Fibroblast of the conjunctiva (primary cell): ENCODE measurements at regions not wholly inside any gene's neighbourhood (a gene's known extent, or its start where the extent isn't known, plus 50 kb on each side); places are given as distances from the start of the nearest gene placed in this dataset.
"Not testable (repeated sequence)": the region's sequence is repeated elsewhere in the genome, so short reads cannot be mapped to it uniquely, and the experiment has no call there.

Experiments used
- DNase-seq: peaks from one replicate; pipeline ENCODE4 v3.0.0-alpha.2; 2010; ENCODE audit warnings: low read depth

DNA sequence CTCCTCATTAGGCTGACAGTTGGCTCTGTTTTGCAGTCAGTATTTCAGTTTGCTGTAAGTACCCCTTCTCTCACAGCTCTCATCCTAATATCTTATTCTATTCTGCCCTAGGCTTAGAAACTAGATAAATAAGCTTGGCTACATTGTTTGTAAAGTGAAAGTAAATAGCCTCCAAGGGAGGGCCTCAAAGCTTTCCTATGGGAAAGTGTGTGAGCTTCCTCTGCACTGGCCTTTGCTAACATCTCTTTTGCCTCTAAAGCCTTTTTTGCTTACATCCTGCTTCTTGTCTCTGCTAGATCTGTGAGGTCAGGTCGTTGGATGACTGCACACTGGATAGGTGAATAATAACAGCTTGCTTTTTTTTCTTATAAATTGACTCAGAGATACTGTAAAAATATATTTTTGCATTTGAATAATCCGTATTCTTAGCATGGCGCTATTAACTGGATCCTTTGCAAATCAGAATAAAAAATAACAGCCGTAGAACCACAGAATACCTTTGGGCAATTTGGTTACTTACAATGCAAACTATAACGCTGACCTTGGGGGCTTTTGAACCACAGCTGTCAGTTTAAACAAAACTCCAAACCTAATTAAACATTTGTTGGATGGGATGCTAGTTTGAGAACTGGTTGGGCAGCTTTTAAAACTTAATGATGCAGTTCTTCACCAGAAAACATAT, 55.1 kb downstream of the TTC6 start:
- DNase-seq: no peak

GRCh38 chr14:37652042-37652441, 56.6 kb downstream of the TTC6 start:
- DNase-seq: no peak

DNA sequence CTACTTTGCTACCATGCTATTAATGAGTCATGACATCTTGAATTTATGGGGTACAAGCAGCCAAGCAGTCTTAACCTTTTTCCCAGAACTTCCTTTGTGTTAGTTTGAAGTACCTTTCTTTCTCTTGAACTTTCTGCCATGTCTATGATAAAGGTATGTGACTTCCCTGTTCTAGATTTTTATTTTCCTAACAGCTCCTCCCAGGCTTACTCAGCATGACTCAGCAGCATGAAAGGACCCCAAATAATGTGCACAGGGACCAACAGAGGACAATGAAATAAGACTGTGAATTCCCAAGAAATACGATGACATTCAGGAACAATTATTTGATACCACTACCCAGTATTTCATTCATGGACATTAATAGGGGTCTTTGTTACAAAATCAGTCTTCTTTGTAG, 60.0 kb downstream of the TTC6 start:
- no peak for DNase-seq

- no peak for DNase-seq
Observed at GRCh38 chr14:37658156-37658555, 62.7 kb downstream of the TTC6 start.

GRCh38 chr14:37663498-37663897, 68.1 kb downstream of the TTC6 start:
- DNase-seq: no peak

DNA sequence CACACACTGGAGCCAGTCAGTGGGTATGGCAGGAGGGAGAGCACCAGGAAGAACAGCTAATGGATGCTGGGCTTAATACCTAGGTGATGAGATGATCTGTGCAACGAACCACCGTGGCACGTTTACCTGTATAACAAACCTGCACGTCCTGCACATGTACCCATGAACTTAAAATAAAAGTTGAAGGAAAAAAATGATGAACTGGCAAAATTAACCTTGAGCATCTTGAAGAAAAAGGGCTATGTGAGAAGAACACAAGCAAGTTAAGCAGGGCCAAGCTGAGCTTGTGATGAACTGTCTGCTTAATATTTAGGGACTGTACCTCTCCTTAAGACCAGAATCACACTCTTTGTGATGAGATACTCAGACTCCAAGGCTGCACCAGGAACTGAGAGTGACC, 70.0 kb downstream of the TTC6 start:
- DNase-seq: no peak

DNA sequence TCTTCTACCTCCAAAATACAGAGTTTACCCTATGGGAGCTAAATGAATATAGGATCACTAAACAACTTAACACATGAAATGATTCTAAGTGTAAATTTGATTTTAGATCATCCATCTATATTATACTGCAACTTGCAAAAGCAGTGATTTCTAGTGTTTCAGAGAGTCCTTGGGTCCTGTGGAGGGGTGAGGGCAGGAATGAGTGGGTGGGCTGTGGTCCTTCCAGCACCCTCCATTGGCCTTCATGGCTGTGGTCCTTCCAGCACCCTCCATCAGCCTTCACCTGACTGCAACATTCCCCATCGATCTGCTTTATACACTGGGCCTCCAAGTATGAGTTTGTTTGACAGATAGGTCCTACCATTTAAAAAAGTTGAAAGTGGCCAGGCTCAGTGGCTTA, 70.5 kb downstream of the TTC6 start:
- no peak for DNase-seq

- no peak for DNase-seq
Observed at GRCh38 chr14:37668646-37669045, 73.2 kb downstream of the TTC6 start.

DNA sequence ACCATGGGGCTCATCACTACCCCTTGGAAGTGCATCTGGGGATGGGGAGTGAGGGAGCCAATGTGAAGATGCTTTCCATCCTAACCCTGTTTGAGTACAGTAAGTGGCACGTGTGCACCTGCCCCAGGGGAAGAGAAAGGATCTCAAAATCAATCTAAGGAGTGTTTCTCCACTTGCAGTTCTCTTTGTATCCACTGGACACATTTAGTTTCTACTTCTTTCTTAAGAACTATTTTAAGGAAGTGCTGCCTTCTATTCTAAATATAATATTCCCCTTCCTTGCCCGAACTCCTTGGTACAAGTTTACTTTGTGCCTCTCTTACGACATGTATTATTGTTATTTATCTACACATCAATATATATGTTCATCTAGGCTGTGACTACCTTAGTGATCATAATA, 73.8 kb downstream of the TTC6 start:
- no peak for DNase-seq

GRCh38 chr14:37673439-37673838, 78.0 kb downstream of the TTC6 start:
- no peak for DNase-seq

- no peak for DNase-seq
Observed at GRCh38 chr14:37678916-37679315, 83.5 kb downstream of the TTC6 start.

- no peak for DNase-seq
Observed at GRCh38 chr14:37681486-37681885, 86.1 kb downstream of the TTC6 start.

GRCh38 chr14:37692680-37693079, 97.3 kb downstream of the TTC6 start:
- DNase-seq: not testable (repeated sequence)

DNA sequence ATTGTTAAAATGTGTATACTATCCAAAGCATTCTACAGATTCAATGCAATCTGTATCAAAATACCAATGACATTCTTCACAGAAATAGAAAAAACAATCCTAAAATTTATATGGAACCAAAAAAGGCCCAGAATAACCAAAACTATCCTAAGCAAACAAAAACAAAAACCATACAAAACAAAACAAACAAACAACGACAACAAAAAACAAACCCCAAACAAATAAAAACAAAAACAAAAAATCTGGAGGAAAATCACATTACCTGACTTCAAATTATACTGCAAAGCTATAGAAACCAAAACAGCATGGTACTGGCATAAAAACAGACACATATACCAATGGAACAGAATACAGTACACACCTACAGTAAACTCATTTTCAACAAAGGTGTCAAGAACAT, 98.0 kb downstream of the TTC6 start:
- DNase-seq: not testable (repeated sequence)

DNA sequence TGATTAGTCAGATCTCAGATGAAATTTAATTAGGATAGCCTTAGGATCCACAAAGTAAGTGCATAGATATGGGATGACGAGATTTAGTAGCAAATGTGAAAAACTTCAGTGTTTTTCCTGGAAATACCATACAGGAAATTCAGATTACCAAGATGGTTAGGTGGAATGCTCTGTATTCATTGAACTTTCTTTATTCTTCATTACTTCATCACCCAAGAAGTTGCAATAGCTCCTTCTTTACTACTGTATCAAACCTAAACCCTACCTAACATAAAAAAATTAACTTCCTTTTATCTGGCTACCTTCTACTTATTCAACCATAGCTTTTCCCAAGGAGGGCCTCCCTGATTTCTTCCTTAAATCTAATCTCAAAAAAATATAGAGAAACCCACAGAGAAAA, 100.4 kb downstream of the TTC6 start:
- DNase-seq: no peak

- DNase-seq: no peak
Observed at GRCh38 chr14:37697489-37698121, 102.2 kb downstream of the TTC6 start.

GRCh38 chr14:37698840-37699777, 103.7 kb downstream of the TTC6 start:
- DNase-seq: no peak

- DNase-seq: no peak
Observed at GRCh38 chr14:37707716-37708115, 112.3 kb downstream of the TTC6 start.

DNA sequence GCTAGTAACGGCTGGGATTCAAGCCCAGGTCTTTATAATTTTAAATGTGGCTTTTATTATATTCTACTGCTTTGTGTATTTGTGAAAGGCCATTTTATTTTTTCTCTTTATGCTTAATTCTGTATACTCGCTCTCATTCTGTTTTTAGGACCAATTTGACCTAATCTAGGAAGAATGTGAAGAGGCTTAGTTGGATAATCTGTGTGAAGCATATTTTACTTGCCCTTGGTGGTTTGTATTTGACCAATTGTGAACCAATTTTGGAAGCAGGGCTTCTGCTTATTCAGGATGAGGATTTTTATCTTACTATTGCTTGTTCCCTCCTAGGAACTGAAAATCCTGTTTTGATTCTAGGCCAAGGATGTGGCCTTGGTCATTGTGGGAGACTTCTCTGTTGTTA, 113.1 kb downstream of the TTC6 start:
- no peak for DNase-seq

DNA sequence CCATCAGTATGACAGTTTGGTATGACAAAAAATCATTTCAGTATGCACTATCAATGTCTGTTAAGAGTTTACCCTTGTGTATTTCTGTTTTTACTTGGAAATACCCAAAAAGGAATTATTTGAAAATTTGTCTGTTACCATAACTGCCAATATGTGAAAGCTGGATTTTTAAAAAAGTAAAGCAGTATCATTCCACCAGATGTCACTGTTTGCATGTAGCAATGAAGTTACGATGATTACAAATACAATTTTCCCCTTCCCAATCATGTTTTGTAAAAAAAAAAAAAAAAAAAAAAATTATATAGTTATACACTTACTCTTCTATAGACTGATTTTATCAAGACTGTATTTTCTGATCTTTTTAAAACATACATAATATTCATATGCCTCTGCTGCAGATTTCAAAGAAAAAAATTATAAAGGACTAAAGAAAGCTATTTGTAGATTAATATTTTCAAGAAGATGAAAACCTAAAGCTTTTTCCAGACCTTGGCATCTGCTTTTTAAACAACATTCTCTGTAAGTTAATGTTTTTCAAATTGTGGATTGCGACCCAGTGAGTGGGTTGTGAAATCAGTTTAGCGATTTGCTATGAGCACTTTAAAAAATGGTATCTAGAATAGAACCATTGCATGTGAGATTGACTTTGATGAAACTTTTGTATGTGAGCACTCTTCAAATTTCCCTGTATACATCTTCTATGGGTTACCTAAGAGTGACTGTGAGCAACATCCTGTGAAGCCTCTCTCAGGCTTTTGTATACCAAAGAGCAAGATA, 114.2 kb downstream of the TTC6 start:
- DNase-seq: peak; percentile 6

GRCh38 chr14:37711356-37711830, 116.0 kb downstream of the TTC6 start:
- DNase-seq: no peak
